Left ventricle myocardium inferior (tissue), 1 donor: ENCODE measurements at regions not wholly inside any gene's neighbourhood (a gene's known extent, or its start where the extent isn't known, plus 50 kb on each side); places are given as distances from the start of the nearest gene placed in this dataset.
"Not testable (repeated sequence)": the region's sequence is repeated elsewhere in the genome, so short reads cannot be mapped to it uniquely, and the experiment has no call there.

Source experiments
- DNase-seq: peaks from one replicate; pipeline ENCODE4 v3.0.0-alpha.2; 2020
- H3K27ac ChIP-seq: fragments of 200-600 bp; replicated peaks from 2 replicates; pipeline ENCODE4 v1.8.0; 2021
- H3K27me3 ChIP-seq: fragments of 200-600 bp; 2 replicates; pipeline ENCODE4 v1.8.0; 2021; ENCODE audit warnings: low read depth
- H3K36me3 ChIP-seq: fragments of 200-600 bp; 2 replicates; pipeline ENCODE4 v1.8.0; 2021
- H3K4me1 ChIP-seq: fragments of 200-600 bp; 2 replicates; pipeline ENCODE4 v1.8.0; 2021
- H3K4me3 ChIP-seq: fragments of 200-600 bp; 2 replicates; pipeline ENCODE4 v1.8.0; 2021; ENCODE audit warnings: mild to moderate bottlenecking, moderate library complexity
- H3K9me3 ChIP-seq: fragments of 200-600 bp; replicated peaks from 2 replicates; pipeline ENCODE4 v1.8.0; 2021
- intact Hi-C: fragments of 100-400 bp; cut with micrococcal nuclease; formaldehyde crosslinking; loops from one replicate; pipeline ENCODE4 v1.11.0; 2022
- donor health status: DM: no; HTN: yes; CAD: no; lungs with severe emphysema.

DNA sequence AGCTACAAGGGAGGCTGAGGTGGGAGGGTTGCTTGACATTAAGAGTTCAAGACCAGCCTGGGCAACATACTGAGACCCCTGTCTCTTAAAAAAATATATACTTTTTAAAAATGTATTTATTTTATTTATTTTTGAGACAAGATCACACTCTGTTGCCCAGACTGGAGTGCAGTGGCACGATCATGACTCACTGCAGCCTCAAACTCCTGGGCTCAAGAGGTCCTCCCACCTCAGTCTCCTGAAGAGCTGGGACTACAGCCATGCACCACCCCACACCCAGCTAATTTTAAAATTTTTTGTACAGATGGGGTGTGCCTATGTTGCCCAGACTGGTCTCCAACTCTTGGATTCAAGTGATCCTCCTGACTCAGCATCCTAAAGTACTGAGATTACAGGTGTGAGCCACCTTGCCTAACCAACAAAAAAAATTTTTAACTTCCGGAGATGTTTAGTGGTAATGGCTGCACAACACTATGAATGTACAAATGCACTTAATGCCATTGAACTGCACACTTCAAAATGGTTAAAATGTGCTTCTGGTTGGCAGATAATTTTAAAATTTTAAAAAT lies 288.5 kb downstream of the GOLGA6L6 start:
- DNase-seq, H3K27ac ChIP-seq, H3K36me3 ChIP-seq, H3K9me3 ChIP-seq, H3K4me3 ChIP-seq, H3K4me1 ChIP-seq, intact Hi-C loops: not testable (repeated sequence)
- H3K27me3 ChIP-seq, result peaks cover 18% of the 10 kb centered on the region

GRCh38 chr15:20252040-20252439 lies 289.6 kb downstream of the GOLGA6L6 start:
- H3K9me3 ChIP-seq, H3K4me3 ChIP-seq, H3K4me1 ChIP-seq, H3K36me3 ChIP-seq, DNase-seq, H3K27ac ChIP-seq, intact Hi-C loops: not testable (repeated sequence)
- peaks cover 18% of the 10 kb centered on the region for H3K27me3 ChIP-seq

DNA sequence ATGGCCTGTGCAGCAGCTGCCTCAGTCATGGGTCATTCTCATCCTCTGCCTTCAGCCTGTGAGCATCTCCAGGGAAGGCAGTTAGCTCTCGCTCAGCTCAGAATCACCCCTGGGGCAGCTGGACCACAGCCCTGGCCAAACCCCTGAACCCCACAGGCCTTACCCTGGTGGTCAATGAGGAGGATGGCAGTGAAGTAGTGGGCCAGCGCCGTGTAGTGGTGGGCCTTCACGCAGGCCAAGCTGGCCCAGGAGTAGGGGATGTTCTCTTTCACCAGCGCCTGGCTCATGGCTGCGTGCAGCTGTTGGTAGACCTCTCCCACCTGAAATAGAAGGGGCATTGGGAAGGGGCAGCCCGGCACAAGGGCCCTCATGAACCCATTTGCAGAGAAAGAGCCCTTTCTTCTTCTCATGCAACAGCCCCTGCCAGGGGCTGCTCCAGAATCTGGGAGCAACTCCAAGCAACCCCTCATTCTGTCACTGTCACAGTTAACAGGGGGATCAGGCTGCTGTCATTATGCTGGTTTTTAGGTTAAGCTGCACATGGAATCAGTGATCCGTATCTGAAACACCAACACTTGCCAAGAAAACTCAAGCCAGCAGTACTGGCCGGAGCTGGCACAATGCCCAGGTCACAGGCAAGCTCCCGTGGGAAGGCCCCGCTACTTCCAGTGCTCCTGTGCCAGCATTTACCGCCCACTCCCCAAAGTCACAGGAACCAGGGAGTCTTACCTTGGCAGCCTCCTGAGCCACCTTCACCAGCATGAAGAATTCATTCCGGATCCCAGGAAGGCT lies 290.2 kb downstream of the GOLGA6L6 start:
- H3K36me3 ChIP-seq, H3K9me3 ChIP-seq, intact Hi-C loops, H3K4me1 ChIP-seq, H3K27ac ChIP-seq, DNase-seq, H3K4me3 ChIP-seq: not testable (repeated sequence)
- H3K27me3 ChIP-seq, result peaks cover 18% of the 10 kb centered on the region

DNA sequence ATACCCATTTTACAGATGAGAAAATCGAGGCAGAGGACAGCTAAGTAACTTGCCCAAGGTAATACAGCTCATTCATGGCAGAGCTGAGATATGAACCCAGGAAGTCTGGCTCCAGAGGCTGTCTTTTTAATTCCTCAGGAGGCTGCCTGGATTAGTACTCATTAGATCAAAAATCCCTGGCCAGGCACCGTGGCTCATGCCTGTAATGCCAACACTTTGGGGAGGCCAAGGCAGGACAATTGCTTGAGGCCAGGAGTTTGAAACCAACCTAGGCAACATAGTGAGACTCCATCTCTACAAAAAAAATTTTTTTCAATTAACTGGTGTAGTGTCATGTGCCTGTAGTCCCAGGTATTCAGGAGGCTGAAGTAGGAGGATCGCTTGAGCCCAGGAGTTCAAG lies 291.4 kb downstream of the GOLGA6L6 start:
- DNase-seq, H3K36me3 ChIP-seq, H3K4me1 ChIP-seq, H3K9me3 ChIP-seq, H3K27ac ChIP-seq, intact Hi-C loops, H3K4me3 ChIP-seq: not testable (repeated sequence)
- H3K27me3 ChIP-seq, result peaks cover 20% of the 10 kb centered on the region

DNA sequence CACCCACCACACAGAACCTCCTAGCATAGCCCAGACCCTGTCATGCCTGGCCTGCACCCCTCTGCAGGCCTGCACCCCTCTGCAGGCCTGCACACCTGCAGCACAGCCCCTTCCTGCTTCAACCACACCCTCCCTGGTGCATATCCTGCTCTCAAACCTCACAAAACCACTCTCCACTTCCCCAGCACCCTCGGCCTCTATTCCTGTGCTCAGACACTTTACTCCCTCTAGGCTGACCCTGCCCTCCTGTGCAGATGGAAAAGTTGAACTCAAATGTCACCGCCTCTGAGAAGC lies 292.0 kb downstream of the GOLGA6L6 start:
- H3K36me3 ChIP-seq, DNase-seq, H3K27ac ChIP-seq, H3K9me3 ChIP-seq, H3K4me3 ChIP-seq, H3K4me1 ChIP-seq, intact Hi-C loops: not testable (repeated sequence)
- H3K27me3 ChIP-seq, result peaks cover 26% of the 10 kb centered on the region

DNA sequence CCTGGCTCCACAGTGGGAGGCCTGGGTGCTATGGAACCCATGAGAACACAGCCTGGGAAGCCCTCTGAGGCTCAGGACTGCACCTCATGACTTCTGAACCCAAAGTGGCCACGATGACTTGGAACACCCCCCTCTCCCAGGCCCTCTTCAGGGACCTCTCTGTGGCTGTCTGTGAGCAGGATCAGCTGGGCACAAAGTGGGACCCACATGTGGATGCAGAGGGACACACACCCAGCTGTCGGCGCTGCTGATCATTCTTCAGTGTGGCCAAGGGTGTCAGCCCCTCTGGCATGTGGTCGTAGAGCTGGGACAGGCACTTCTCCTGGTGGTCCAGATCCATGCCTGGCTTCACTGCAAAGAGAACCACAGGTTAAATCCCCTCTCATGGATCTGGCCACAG lies 293.2 kb downstream of the GOLGA6L6 start:
- H3K9me3 ChIP-seq, DNase-seq, H3K4me3 ChIP-seq, H3K27ac ChIP-seq, H3K36me3 ChIP-seq, H3K4me1 ChIP-seq, intact Hi-C loops: not testable (repeated sequence)
- peaks cover 24% of the 10 kb centered on the region for H3K27me3 ChIP-seq

- H3K27ac ChIP-seq, H3K4me3 ChIP-seq, intact Hi-C loops, H3K4me1 ChIP-seq, H3K36me3 ChIP-seq, DNase-seq: not testable (repeated sequence)
- peaks cover 11% of the 10 kb centered on the region for H3K9me3 ChIP-seq
- H3K27me3 ChIP-seq, result peaks cover 24% of the 10 kb centered on the region
These were observed 294.5 kb downstream of the GOLGA6L6 start for GRCh38 chr15:20247137-20247536.

GRCh38 chr15:20246624-20247023 lies 295.0 kb downstream of the GOLGA6L6 start:
- H3K4me1 ChIP-seq, H3K4me3 ChIP-seq, H3K27ac ChIP-seq, DNase-seq, H3K36me3 ChIP-seq, intact Hi-C loops: not testable (repeated sequence)
- Histone ChIP-seq H3K27me3 (peaks cover 24% of the 10 kb centered on the region), H3K9me3 (peaks cover 13% of the 10 kb centered on the region)

DNA sequence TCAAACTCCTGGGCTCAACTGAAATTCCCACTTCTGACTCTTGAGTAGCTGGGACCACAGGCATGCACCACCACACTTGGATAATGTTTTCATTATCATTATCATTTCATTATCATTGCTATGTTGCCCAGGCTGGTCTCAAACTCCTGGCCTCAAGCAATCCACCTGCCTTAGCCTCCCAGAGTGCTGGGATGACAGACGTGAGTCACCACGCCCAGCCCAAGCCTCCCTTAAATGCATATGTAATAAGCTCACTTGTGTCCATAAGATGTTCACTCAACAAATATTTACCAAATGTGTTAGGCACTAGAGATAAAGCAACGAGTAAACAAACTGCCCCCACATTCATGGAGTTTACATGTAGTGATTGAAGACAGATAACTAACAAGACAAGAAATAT lies 295.7 kb downstream of the GOLGA6L6 start:
- intact Hi-C loops, H3K27ac ChIP-seq, H3K4me3 ChIP-seq, H3K4me1 ChIP-seq, H3K36me3 ChIP-seq, DNase-seq: not testable (repeated sequence)
- peaks cover 24% of the 10 kb centered on the region for H3K27me3 ChIP-seq
- peaks cover 13% of the 10 kb centered on the region for H3K9me3 ChIP-seq

GRCh38 chr15:20244792-20245191 lies 296.8 kb downstream of the GOLGA6L6 start:
- H3K4me1 ChIP-seq, DNase-seq, H3K36me3 ChIP-seq, H3K27ac ChIP-seq, intact Hi-C loops, H3K4me3 ChIP-seq: not testable (repeated sequence)
- peaks cover 26% of the 10 kb centered on the region for H3K27me3 ChIP-seq
- H3K9me3 ChIP-seq, result peaks cover 13% of the 10 kb centered on the region

GRCh38 chr15:20243486-20244240 lies 297.9 kb downstream of the GOLGA6L6 start:
- H3K4me3 ChIP-seq, H3K36me3 ChIP-seq, intact Hi-C loops, DNase-seq, H3K27ac ChIP-seq, H3K4me1 ChIP-seq: not testable (repeated sequence)
- H3K27me3 ChIP-seq, result peaks cover 25% of the 10 kb centered on the region
- H3K9me3 ChIP-seq, result peaks cover 13% of the 10 kb centered on the region

DNA sequence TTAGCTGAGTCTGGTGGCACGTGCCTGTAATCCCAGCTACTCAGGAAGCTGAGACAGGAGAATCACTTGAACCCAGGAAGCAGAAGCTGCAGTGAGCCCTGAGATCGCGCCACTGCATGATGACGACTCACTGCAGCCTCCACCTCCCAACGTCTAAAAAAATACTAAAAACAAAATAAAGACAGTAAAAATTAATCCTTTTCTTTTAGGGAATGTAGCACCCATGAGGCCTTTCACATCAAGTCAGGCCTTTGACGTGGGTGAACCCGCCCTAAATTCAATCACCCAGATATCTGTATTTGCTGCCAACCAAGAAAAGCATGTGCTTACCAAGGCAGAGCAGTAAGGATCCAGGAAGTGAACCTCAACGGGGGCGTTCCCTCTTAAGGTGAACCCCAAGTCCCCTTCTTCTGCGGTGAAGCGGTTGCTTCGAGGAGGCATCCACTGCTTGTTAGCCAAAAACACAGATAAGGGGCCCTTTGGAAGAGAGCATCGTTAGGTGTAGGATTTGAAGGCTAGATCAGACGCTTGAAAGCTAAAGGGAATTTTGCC lies 301.2 kb downstream of the GOLGA6L6 start:
- H3K27ac ChIP-seq, H3K36me3 ChIP-seq, intact Hi-C loops, H3K4me1 ChIP-seq, DNase-seq, H3K4me3 ChIP-seq: not testable (repeated sequence)
- Histone ChIP-seq H3K27me3 (peaks cover 35% of the 10 kb centered on the region), H3K9me3 (peaks cover 13% of the 10 kb centered on the region)

DNA sequence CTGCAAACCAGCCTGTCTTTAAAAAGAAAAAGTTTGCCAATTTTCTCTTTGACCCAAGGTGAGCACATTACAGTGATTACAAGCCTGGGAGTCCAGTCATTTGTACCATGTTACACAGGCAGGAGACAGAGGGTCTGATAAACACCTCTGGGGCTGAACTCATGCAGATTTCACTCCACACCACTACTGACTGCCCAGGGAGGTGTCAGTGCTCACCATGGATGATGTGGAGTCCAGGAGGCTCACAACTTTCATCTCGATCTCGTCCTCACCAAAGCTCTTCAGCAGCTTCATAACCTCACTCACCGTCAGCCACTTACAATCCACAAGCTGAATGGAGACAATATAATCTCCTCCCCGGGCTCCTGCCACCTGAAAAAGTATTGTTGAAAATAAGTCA lies 302.4 kb downstream of the GOLGA6L6 start:
- DNase-seq, H3K27ac ChIP-seq, intact Hi-C loops, H3K36me3 ChIP-seq, H3K4me3 ChIP-seq, H3K4me1 ChIP-seq: not testable (repeated sequence)
- Histone ChIP-seq H3K9me3 (peaks cover 13% of the 10 kb centered on the region), H3K27me3 (peaks cover 27% of the 10 kb centered on the region)
